KMS-11 (cell line): ENCODE measurements at regions not wholly inside any gene's neighbourhood (a gene's known extent, or its start where the extent isn't known, plus 50 kb on each side); places are given as distances from the start of the nearest gene placed in this dataset.

Source experiments
- H2AFZ ChIP-seq: fragments of 200-600 bp; sonication (generic); 2 replicates; pipeline ENCODE4 v1.6.1; 2016; ENCODE audit warnings: antibody characterized with exemption, mixed run types, low read depth
- H3K27ac ChIP-seq: fragments of 200-600 bp; sonication (generic); 2 replicates; pipeline ENCODE4 v1.6.1; 2016; ENCODE audit warnings: mild to moderate bottlenecking, mixed run types
- H3K27me3 ChIP-seq: fragments of 200-600 bp; sonication (generic); 2 replicates; pipeline ENCODE4 v1.6.1; 2017; ENCODE audit warnings: mild to moderate bottlenecking, low read depth, mixed run types, moderate library complexity; ENCODE audit not compliant: insufficient read depth
- H3K36me3 ChIP-seq: fragments of 200-600 bp; sonication (generic); 2 replicates; pipeline ENCODE4 v1.6.1; 2017; ENCODE audit warnings: mild to moderate bottlenecking, mixed run types; ENCODE audit not compliant: insufficient read depth
- H3K4me1 ChIP-seq: fragments of 200-600 bp; sonication (generic); 2 replicates; pipeline ENCODE4 v1.6.1; 2016; ENCODE audit warnings: mild to moderate bottlenecking, low read depth, mixed run types; ENCODE audit not compliant: poor library complexity, severe bottlenecking
- H3K4me2 ChIP-seq: fragments of 200-600 bp; sonication (generic); 2 replicates; pipeline ENCODE4 v1.7.0; 2016; ENCODE audit warnings: mild to moderate bottlenecking, mixed run types
- H3K4me3 ChIP-seq: fragments of 200-600 bp; sonication (generic); IDR thresholded peaks from 2 replicates; pipeline ENCODE4 v1.6.1; 2017; ENCODE audit warnings: low read depth, low read length, mixed read lengths; ENCODE audit not compliant: insufficient read depth
- H3K79me2 ChIP-seq: fragments of 200-600 bp; sonication (generic); 2 replicates; pipeline ENCODE4 v1.6.1; 2016; ENCODE audit warnings: low read depth, mixed run types; ENCODE audit not compliant: insufficient read depth
- H3K9ac ChIP-seq: fragments of 200-600 bp; sonication (generic); 2 replicates; pipeline ENCODE4 v1.6.1; 2016; ENCODE audit warnings: mild to moderate bottlenecking, mixed run types
- H4K20me1 ChIP-seq: fragments of 200-600 bp; sonication (generic); 2 replicates; pipeline ENCODE4 v1.6.1; 2016; ENCODE audit warnings: mild to moderate bottlenecking, mixed run types; ENCODE audit not compliant: insufficient read depth
- CTCF ChIP-seq: fragments of 200-600 bp; sonication (generic); conservative IDR thresholded peaks from 2 replicates; pipeline ENCODE4 v1.6.1; 2017; ENCODE audit warnings: low read depth, mild to moderate bottlenecking, antibody characterized with exemption, low read length, moderate library complexity, mixed read lengths

- no peak overlapping the region for H2AFZ ChIP-seq
- TF ChIP-seq CTCF = no peak
- no peak overlapping the region for H3K4me3 ChIP-seq
- H3K27ac ChIP-seq = no peak overlapping the region
- no peaks in the 10 kb centered on the region for H3K27me3 ChIP-seq
- H3K9ac ChIP-seq = no peak overlapping the region
- H3K36me3 ChIP-seq = no peaks in the 10 kb centered on the region
- H4K20me1 ChIP-seq = no peaks in the 10 kb centered on the region
- no peaks in the 10 kb centered on the region for H3K79me2 ChIP-seq
- H3K4me2 ChIP-seq = no peak overlapping the region
- H3K4me1 ChIP-seq = no peaks in the 10 kb centered on the region
These were observed 166.8 kb downstream of the SLITRK5 start for GRCh38 chr13:87837946-87838345.

DNA sequence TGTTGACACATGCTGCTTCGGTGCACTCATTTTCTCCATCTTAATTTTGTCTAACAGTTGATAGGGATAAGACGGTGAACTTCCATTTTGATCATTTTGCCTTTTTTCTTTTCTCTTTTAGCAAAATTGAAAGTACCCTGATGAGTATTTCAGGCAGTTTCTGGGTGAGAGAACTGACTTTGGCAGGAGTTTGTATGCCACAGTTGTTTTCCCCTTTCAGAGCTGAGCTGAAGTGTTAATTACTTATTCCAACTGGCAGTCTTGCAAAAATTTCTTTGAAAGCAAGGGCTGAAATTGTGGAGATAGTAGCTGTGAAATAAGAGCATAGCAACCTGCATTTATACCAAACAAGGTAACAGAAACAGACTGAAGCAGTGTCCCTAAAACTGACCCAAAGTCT, 180.2 kb downstream of the SLITRK5 start:
- TF ChIP-seq CTCF = no peak
- H3K27ac ChIP-seq = no peak overlapping the region
- no peak overlapping the region for H2AFZ ChIP-seq

DNA sequence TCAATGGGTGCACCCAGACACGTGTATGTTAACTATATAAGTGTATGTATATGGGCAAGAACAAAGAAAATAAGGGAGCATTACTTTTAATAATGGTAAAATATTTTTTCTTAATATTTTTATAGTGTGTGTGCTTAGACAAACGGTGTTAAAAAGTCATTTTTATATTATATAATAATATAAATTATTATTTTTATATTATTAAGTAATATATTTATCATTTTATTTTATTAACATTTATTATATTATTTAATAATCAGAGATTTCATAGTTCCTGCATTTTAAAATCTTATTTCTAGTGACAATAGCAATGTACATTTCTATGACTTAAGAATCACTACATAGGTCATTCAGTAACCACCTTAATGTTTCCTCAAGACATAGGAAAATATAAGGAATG, 184.4 kb downstream of the SLITRK5 start:
- Histone ChIP-seq H2AFZ (no peak overlapping the region), H3K4me2 (no peak overlapping the region), H3K36me3 (no peaks in the 10 kb centered on the region), H3K79me2 (no peaks in the 10 kb centered on the region), H3K4me3 (no peak overlapping the region), H3K4me1 (no peaks in the 10 kb centered on the region), H3K9ac (no peak overlapping the region), H3K27me3 (no peaks in the 10 kb centered on the region), H3K27ac (no peak overlapping the region), H4K20me1 (no peaks in the 10 kb centered on the region)
- no peak for TF ChIP-seq CTCF

More for the DNA sequence above, 180.2 kb downstream of the SLITRK5 start:
- Histone ChIP-seq H3K79me2 (no peaks in the 10 kb centered on the region), H3K36me3 (no peaks in the 10 kb centered on the region), H4K20me1 (no peaks in the 10 kb centered on the region), H3K27me3 (no peaks in the 10 kb centered on the region), H3K4me1 (no peaks in the 10 kb centered on the region), H3K4me3 (no peak overlapping the region), H3K4me2 (no peak overlapping the region), H3K9ac (no peak overlapping the region)

GRCh38 chr13:87859261-87859660, 188.1 kb downstream of the SLITRK5 start:
- Histone ChIP-seq H2AFZ (no peak overlapping the region), H3K79me2 (no peaks in the 10 kb centered on the region)

More at GRCh38 chr13:87859261-87859660, 188.1 kb downstream of the SLITRK5 start:
- H3K4me3 ChIP-seq = no peak overlapping the region
- no peak overlapping the region for H3K9ac ChIP-seq
- no peak overlapping the region for H3K27ac ChIP-seq
- no peaks in the 10 kb centered on the region for H3K36me3 ChIP-seq
- no peaks in the 10 kb centered on the region for H4K20me1 ChIP-seq
- no peak for TF ChIP-seq CTCF
- no peak overlapping the region for H3K4me2 ChIP-seq
- H3K27me3 ChIP-seq = no peaks in the 10 kb centered on the region
- no peaks in the 10 kb centered on the region for H3K4me1 ChIP-seq
